ENCODE measurements at regions not wholly inside any gene's neighbourhood (a gene's known extent, or its start where the extent isn't known, plus 50 kb on each side); places are given as distances from the start of the nearest gene placed in this dataset.

DNA sequence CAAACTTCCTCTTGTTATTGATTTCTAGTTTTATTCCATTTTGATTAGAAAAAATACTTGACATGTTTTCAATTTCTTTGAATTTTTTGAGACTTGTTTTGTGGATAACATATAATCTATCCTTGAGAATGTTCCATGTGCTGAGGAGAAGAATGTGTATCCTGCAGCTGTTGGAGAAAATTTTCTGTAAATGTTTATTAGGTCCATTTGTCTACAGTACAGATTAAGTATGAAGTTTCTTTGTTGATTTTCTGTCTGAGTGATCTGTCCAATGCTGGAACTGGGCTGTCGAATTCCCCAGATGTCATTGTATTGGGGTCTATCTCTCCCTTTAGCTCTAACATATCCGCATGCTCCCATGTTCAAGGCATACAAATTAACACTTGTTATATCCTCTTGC is 251.2 kb downstream of the CSNK1G3 start:
- TF ChIP-seq GATA2 (IDR thresholded peaks at IDR 0.05; ENCODE audit: low read depth, low read length) = no peak
- TF ChIP-seq GATA3 (IDR thresholded peaks at IDR 0.05; ENCODE audit: low read depth, low read length) = no peak

Measured in SH-SY5Y (cell line).